ENCODE measurements at regions not wholly inside any gene's neighbourhood (a gene's known extent, or its start where the extent isn't known, plus 50 kb on each side); places are given as distances from the start of the nearest gene placed in this dataset.

DNA sequence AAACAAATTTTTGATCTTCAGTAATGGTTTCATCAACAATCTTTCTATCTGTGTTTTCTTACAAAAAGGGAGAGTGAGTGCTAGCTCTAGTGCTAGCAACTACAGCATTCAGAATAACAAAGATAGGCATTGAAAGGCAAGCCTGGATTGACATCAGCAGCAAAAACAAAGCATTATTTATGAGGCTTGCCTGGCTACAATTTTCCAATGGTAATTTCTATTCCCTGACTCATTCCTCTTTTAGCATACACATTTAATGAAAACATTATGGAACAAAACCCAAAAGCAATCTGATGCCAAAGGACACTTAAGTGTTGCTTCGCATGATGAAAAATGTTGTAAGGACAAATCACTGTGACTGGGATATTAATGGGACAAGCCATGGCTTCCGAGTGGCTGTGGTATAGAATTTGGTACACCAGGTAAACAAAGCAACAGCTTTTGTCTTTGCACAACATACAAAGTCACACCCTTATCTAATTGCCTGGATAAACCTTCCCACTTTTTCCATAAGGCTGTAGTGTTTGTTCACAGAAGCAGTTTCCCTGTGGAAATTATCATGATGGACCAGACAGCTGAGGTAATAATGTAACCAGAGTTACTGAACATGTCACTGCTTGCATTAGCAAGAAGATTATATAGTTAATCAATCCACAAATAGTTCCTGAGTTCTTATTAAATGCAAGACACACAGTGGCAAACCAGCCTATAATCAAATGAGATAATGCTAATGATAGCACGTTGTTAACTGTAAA, 179.8 kb upstream of the EDIL3 start:
- Mint-ChIP-seq H3K4me1 (peaks cover 4% of the 10 kb centered on the region), H3K27me3 (ENCODE audit: low read depth) (no peaks in the 10 kb centered on the region), H3K9me3 (no peaks in the 10 kb centered on the region), H3K4me3 (no peak overlapping the region), H3K27ac (no peak overlapping the region), H3K36me3 (no peaks in the 10 kb centered on the region)
- TF ChIP-seq, protein P1, sequence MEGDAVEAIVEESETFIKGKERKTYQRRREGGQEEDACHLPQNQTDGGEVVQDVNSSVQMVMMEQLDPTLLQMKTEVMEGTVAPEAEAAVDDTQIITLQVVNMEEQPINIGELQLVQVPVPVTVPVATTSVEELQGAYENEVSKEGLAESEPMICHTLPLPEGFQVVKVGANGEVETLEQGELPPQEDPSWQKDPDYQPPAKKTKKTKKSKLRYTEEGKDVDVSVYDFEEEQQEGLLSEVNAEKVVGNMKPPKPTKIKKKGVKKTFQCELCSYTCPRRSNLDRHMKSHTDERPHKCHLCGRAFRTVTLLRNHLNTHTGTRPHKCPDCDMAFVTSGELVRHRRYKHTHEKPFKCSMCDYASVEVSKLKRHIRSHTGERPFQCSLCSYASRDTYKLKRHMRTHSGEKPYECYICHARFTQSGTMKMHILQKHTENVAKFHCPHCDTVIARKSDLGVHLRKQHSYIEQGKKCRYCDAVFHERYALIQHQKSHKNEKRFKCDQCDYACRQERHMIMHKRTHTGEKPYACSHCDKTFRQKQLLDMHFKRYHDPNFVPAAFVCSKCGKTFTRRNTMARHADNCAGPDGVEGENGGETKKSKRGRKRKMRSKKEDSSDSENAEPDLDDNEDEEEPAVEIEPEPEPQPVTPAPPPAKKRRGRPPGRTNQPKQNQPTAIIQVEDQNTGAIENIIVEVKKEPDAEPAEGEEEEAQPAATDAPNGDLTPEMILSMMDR (IDR thresholded peaks at IDR 0.05; ENCODE audit: unreplicated experiment) = no peak
- no peak for DNase-seq (ENCODE audit: low spot score in 2 of 2, unreplicated experiment in 2 of 2)

DNA sequence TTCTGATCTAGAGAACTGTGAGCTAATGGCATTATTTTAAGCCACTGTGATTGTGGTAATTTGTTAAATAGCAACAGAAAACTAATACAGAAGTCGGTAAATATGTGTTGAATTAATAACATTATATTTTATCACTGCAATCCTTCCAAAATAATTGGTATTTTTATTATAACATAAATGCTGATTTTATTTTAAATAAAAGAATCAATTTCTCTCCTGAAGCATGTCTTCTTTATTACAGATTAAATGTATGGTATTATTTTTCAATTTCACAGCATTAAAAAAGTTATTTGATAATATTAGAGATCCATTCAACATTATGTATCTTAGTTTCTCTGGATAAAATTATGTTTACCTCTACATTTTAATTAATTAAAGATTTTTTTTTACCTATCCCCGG, 165.5 kb upstream of the EDIL3 start:
- Mint-ChIP-seq H3K4me3 (no peak overlapping the region), H3K27me3 (ENCODE audit: low read depth) (no peaks in the 10 kb centered on the region), H3K36me3 (no peaks in the 10 kb centered on the region), H3K4me1 (no peaks in the 10 kb centered on the region), H3K9me3 (peaks cover 9% of the 10 kb centered on the region), H3K27ac (no peak overlapping the region)
- DNase-seq (ENCODE audit: low spot score in 2 of 2, unreplicated experiment in 2 of 2) = no peak
- TF ChIP-seq, protein P1 (IDR thresholded peaks at IDR 0.05; ENCODE audit: unreplicated experiment) = no peak

DNA sequence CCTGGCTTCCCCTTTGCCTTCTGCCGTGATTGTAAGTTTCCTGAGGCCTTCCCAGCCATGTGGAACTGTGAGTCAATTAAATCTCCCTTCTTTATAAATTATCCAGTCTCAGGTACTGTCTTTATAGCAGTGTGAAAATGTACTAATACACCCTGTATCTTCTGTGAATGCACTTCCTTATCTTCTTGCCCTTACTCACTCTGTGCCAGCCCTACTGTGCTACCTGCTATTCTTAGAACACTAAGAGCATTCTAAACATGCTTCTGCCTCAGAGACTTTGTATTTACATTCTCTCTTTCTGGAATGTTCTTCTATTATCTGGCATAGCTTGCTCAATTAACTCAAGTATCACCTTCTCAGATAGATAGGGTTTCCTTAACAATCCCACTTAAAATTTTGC, 164.4 kb upstream of the EDIL3 start:
- no peak for DNase-seq (ENCODE audit: low spot score in 2 of 2, unreplicated experiment in 2 of 2)
- no peaks in the 10 kb centered on the region for H3K4me1 Mint-ChIP-seq

DNA sequence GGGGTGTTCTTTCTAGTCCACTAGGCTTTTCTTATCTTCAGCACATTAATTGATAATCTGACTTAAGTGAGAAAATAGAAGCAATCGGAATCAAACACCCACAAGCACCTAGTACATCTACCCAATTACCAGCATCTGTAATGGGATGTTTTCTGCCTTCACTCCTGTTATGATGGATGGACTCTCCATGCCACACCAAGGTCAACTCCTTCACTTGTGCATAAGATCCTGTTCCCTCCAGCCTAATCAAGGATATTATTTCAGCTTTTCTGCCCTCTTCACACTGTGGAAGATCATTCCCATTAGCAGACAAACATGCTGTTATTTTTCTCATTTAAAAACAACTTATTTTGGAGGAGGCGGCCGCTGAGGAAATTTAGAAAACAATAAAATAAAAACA, 162.0 kb upstream of the EDIL3 start:
- Mint-ChIP-seq H3K27me3 (ENCODE audit: low read depth) (no peaks in the 10 kb centered on the region), H3K4me3 (no peak overlapping the region), H3K4me1 (no peaks in the 10 kb centered on the region), H3K9me3 (peaks cover 7% of the 10 kb centered on the region), H3K27ac (no peak overlapping the region), H3K36me3 (no peaks in the 10 kb centered on the region)
- TF ChIP-seq, protein P1 (IDR thresholded peaks at IDR 0.05; ENCODE audit: unreplicated experiment) = no peak
- DNase-seq (ENCODE audit: low spot score in 2 of 2, unreplicated experiment in 2 of 2) = no peak

More for the DNA sequence above, 164.4 kb upstream of the EDIL3 start:
- TF ChIP-seq, protein P1 (IDR thresholded peaks at IDR 0.05; ENCODE audit: unreplicated experiment) = no peak
- no peaks in the 10 kb centered on the region for H3K27me3 Mint-ChIP-seq (ENCODE audit: low read depth)
- H3K36me3 Mint-ChIP-seq = no peaks in the 10 kb centered on the region
- H3K27ac Mint-ChIP-seq = no peak overlapping the region
- H3K9me3 Mint-ChIP-seq = peaks cover 8% of the 10 kb centered on the region
- no peak overlapping the region for H3K4me3 Mint-ChIP-seq

DNA sequence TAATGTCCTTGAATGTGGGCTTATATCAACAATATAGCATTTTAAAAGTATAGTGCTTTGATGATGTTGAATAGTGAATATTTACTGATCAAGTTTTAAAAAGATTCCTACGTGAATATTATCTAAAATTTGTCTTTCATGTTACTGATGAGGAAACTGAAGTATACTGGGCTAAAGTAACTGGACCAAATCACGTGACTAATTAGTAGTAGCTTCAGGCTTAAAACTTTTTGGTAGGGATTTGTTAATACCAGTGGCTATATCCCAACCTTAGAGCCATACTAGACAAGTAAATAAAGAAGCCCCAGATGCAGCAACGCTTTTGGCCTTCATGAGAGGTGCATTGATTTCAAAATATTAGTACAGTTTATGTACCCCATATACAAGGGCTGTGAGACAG, 152.1 kb upstream of the EDIL3 start:
- H3K4me1 Mint-ChIP-seq = no peaks in the 10 kb centered on the region
- no peak for DNase-seq (ENCODE audit: low spot score in 2 of 2, unreplicated experiment in 2 of 2)
- peaks cover 19% of the 10 kb centered on the region for H3K9me3 Mint-ChIP-seq
- TF ChIP-seq, protein P1 (IDR thresholded peaks at IDR 0.05; ENCODE audit: unreplicated experiment) = no peak
- no peak overlapping the region for H3K27ac Mint-ChIP-seq
- H3K4me3 Mint-ChIP-seq = no peak overlapping the region
- H3K27me3 Mint-ChIP-seq (ENCODE audit: low read depth) = no peaks in the 10 kb centered on the region
- H3K36me3 Mint-ChIP-seq = peaks cover 5% of the 10 kb centered on the region
